Colonic mucosa (tissue), 4 donors: ENCODE measurements at regions not wholly inside any gene's neighbourhood (a gene's known extent, or its start where the extent isn't known, plus 50 kb on each side); places are given as distances from the start of the nearest gene placed in this dataset.

Experiments used
- DNase-seq: peaks from one replicate; pipeline ENCODE4 v3.0.0-alpha.2; 2020
- H3K27ac ChIP-seq: fragments of 200-600 bp; one replicate; pipeline ENCODE4 v1.8.0; 2021
- H3K27me3 ChIP-seq: fragments of 200-600 bp; one replicate; pipeline ENCODE4 v1.8.0; 2021
- H3K36me3 ChIP-seq: fragments of 200-600 bp; one replicate; pipeline ENCODE4 v1.8.0; 2021
- H3K4me1 ChIP-seq: fragments of 200-600 bp; one replicate; pipeline ENCODE4 v1.8.0; 2021; ENCODE audit warnings: mild to moderate bottlenecking
- H3K4me3 ChIP-seq: fragments of 200-600 bp; one replicate; pipeline ENCODE4 v1.8.0; 2021
- H3K9ac ChIP-seq, 2 donors: one replicate each; pipeline ENCODE4 v1.7.0; 2013; ENCODE audit warnings: control low read depth in 2 of 2, low read depth in 2 of 2, low read length in 2 of 2
- H3K9me3 ChIP-seq: fragments of 200-600 bp; one replicate; pipeline ENCODE4 v1.8.0; 2021
- CTCF ChIP-seq: fragments of 200-600 bp; IDR thresholded peaks from one replicate; pipeline ENCODE4 v1.8.0; 2022; ENCODE audit warnings: antibody characterized with exemption, mild to moderate bottlenecking
- intact Hi-C: fragments of 100-400 bp; cut with DNase I; formaldehyde crosslinking; loops from one replicate; pipeline ENCODE4 v1.14.1; 2022
- donor health status: healthy.
- donor health status: DM: no; HTN: no; CAD: no.
- donor health status: DM: no; HTN: no; CAD: no.

- intact Hi-C loops = no loop called here
- H3K27me3 ChIP-seq = no peaks in the 10 kb centered on the region
Observed at GRCh38 chr6:139862311-139862710, 487.9 kb upstream of the CITED2 start.

GRCh38 chr6:139860203-139860602 lies 485.8 kb upstream of the CITED2 start:
- Histone ChIP-seq H3K9me3 (no peaks in the 10 kb centered on the region), H3K36me3 (no peaks in the 10 kb centered on the region), H3K4me3 (no peak overlapping the region), H3K27me3 (no peaks in the 10 kb centered on the region), H3K9ac (no peak overlapping the region), H3K4me1 (no peaks in the 10 kb centered on the region), H3K27ac (no peak overlapping the region)
- no peak for DNase-seq
- intact Hi-C loops = no loop called here
- no peak for TF ChIP-seq CTCF

More at GRCh38 chr6:139862311-139862710, 487.9 kb upstream of the CITED2 start:
- H3K36me3 ChIP-seq = no peaks in the 10 kb centered on the region
- H3K9me3 ChIP-seq = no peaks in the 10 kb centered on the region
- H3K27ac ChIP-seq = no peak overlapping the region
- H3K4me1 ChIP-seq = no peaks in the 10 kb centered on the region
- no peak for DNase-seq
- TF ChIP-seq CTCF = no peak
- no peak overlapping the region for H3K4me3 ChIP-seq
- H3K9ac ChIP-seq = no peak overlapping the region

GRCh38 chr6:139858429-139858828 lies 484.0 kb upstream of the CITED2 start:
- no peak for DNase-seq
- H3K4me1 ChIP-seq = no peaks in the 10 kb centered on the region
- no peaks in the 10 kb centered on the region for H3K27me3 ChIP-seq
- no peak for TF ChIP-seq CTCF
- H3K9ac ChIP-seq = no peak overlapping the region
- H3K4me3 ChIP-seq = no peak overlapping the region
- intact Hi-C loops = no loop called here
- H3K36me3 ChIP-seq = no peaks in the 10 kb centered on the region
- H3K9me3 ChIP-seq = no peaks in the 10 kb centered on the region
- H3K27ac ChIP-seq = no peak overlapping the region

GRCh38 chr6:139857143-139857542 lies 482.7 kb upstream of the CITED2 start:
- no peak overlapping the region for H3K9ac ChIP-seq
- TF ChIP-seq CTCF = no peak
- no peak overlapping the region for H3K27ac ChIP-seq
- intact Hi-C loops = no loop called here
- H3K27me3 ChIP-seq = no peaks in the 10 kb centered on the region
- H3K9me3 ChIP-seq = no peaks in the 10 kb centered on the region
- no peak for DNase-seq
- no peaks in the 10 kb centered on the region for H3K36me3 ChIP-seq
- H3K4me3 ChIP-seq = no peak overlapping the region
- H3K4me1 ChIP-seq = peaks cover 3% of the 10 kb centered on the region

- no peak for DNase-seq
- peaks cover 3% of the 10 kb centered on the region for H3K4me1 ChIP-seq
- H3K9ac ChIP-seq = no peak overlapping the region
- no peak overlapping the region for H3K27ac ChIP-seq
- no peaks in the 10 kb centered on the region for H3K36me3 ChIP-seq
- no peaks in the 10 kb centered on the region for H3K9me3 ChIP-seq
- no peak for TF ChIP-seq CTCF
- no peaks in the 10 kb centered on the region for H3K27me3 ChIP-seq
- intact Hi-C loops = no loop called here
- H3K4me3 ChIP-seq = no peak overlapping the region
Observed at GRCh38 chr6:139856562-139856961, 482.1 kb upstream of the CITED2 start.
